Keratinocyte (primary cell): ENCODE measurements at regions not wholly inside any gene's neighbourhood (a gene's known extent, or its start where the extent isn't known, plus 50 kb on each side); places are given as distances from the start of the nearest gene placed in this dataset.

Source experiments
- CTCF ChIP-seq, 3 experiments: IDR thresholded peaks in 1 of 3; conservative IDR thresholded peaks in 1 of 3; optimal IDR thresholded peaks in 1 of 3; 2 replicates in 2 of 3; 3 replicates in 1 of 3; pipeline versions ENCODE3 to v1.5.1; 2011; ENCODE audit warnings: low read length in 3 of 3, mild to moderate bottlenecking in 3 of 3, moderate library complexity in 2 of 3, control low read depth in 1 of 3, inconsistent platforms in 1 of 3; ENCODE audit not compliant: insufficient read depth in 2 of 3; ENCODE audit errors: extremely low read depth in 1 of 3
- EZH2 ChIP-seq: IDR thresholded peaks from one replicate; pipeline ENCODE4 v1.6.1; 2012; ENCODE audit warnings: inconsistent platforms, mild to moderate bottlenecking, low read length, moderate library complexity

DNA sequence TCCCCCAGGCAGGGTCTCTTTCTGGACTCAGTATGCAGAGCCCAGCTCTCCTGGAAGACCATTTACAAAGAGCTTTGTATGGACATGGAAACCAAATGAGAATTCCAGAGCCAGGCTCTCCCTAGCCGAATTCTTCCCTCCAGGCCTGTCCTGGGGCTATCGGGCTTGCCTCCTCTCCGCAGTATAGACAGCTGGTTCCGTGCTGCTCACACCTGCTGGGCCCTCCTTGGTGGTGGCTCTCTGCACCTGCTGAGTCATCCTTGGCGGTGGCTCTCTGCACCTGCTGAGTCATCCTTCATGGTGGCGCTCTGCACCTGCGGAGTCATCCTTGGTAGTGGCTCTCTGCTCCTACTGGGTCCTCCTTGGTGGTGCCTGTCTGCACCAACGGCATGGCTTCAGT is 743.5 kb downstream of the BRD1 start:
- TF ChIP-seq CTCF (optimal IDR thresholded peaks at IDR 0.05 in 1 of 3, IDR thresholded peaks at IDR 0.05 in 1 of 3, conservative IDR thresholded peaks at IDR 0.05 in 1 of 3; ENCODE audit: extremely low read depth in 1 of 3, insufficient read depth in 2 of 3, low read length in 3 of 3) (no peak), EZH2 (no peak)
